ENCODE measurements at regions not wholly inside any gene's neighbourhood (a gene's known extent, or its start where the extent isn't known, plus 50 kb on each side); places are given as distances from the start of the nearest gene placed in this dataset.

GRCh38 chr1:222956601-222957000, 141.8 kb downstream of the DISP1 start:
- POLR2A ChIA-PET, result no interaction called here
- no peaks in the 10 kb centered on the region for H3K36me3 ChIP-seq (ENCODE audit: control insufficient read depth in 2 of 2, insufficient read depth in 1 of 2, low read length in 2 of 2)
- CTCF ChIA-PET, result no interaction called here
- no peak overlapping the region for H3K4me3 ChIP-seq (ENCODE audit: low read depth, low read length)
- TF ChIP-seq ZNF610 (tag by site-specific recombination; IDR thresholded peaks at IDR 0.05; ENCODE audit: borderline replicate concordance), result no peak
- no peak for TF ChIP-seq ZNF664 (tag by site-specific recombination; IDR thresholded peaks at IDR 0.05)
- no peak for TF ChIP-seq KLF16 (tag by site-specific recombination; IDR thresholded peaks at IDR 0.05)
- TF ChIP-seq, protein P1, sequence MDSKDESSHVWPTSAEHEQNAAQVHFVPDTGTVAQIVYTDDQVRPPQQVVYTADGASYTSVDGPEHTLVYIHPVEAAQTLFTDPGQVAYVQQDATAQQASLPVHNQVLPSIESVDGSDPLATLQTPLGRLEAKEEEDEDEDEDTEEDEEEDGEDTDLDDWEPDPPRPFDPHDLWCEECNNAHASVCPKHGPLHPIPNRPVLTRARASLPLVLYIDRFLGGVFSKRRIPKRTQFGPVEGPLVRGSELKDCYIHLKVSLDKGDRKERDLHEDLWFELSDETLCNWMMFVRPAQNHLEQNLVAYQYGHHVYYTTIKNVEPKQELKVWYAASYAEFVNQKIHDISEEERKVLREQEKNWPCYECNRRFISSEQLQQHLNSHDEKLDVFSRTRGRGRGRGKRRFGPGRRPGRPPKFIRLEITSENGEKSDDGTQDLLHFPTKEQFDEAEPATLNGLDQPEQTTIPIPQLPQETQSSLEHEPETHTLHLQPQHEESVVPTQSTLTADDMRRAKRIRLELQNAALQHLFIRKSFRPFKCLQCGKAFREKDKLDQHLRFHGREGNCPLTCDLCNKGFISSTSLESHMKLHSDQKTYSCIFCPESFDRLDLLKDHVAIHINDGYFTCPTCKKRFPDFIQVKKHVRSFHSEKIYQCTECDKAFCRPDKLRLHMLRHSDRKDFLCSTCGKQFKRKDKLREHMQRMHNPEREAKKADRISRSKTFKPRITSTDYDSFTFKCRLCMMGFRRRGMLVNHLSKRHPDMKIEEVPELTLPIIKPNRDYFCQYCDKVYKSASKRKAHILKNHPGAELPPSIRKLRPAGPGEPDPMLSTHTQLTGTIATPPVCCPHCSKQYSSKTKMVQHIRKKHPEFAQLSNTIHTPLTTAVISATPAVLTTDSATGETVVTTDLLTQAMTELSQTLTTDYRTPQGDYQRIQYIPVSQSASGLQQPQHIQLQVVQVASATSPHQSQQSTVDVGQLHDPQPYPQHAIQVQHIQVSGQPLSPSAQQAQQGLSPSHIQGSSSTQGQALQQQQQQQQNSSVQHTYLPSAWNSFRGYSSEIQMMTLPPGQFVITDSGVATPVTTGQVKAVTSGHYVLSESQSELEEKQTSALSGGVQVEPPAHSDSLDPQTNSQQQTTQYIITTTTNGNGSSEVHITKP (tag by site-specific recombination; IDR thresholded peaks at IDR 0.05), result no peak
- TF ChIP-seq, protein P2, sequence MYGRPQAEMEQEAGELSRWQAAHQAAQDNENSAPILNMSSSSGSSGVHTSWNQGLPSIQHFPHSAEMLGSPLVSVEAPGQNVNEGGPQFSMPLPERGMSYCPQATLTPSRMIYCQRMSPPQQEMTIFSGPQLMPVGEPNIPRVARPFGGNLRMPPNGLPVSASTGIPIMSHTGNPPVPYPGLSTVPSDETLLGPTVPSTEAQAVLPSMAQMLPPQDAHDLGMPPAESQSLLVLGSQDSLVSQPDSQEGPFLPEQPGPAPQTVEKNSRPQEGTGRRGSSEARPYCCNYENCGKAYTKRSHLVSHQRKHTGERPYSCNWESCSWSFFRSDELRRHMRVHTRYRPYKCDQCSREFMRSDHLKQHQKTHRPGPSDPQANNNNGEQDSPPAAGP (tag by site-specific recombination; IDR thresholded peaks at IDR 0.05), result no peak
- no peak for TF ChIP-seq ZNF155 (tag by site-specific recombination; IDR thresholded peaks at IDR 0.05)
- TF ChIP-seq ZBTB48 (tag by site-specific recombination; IDR thresholded peaks at IDR 0.05), result no peak
- TF ChIP-seq ZFP3 (tag by site-specific recombination; IDR thresholded peaks at IDR 0.05; ENCODE audit: low read depth), result no peak
- no peak for TF ChIP-seq IKZF3 (tag by site-specific recombination; IDR thresholded peaks at IDR 0.05)
- no peak for TF ChIP-seq ZNF133 (tag by site-specific recombination; IDR thresholded peaks at IDR 0.05)
- TF ChIP-seq ZNF114 (tag by site-specific recombination; IDR thresholded peaks at IDR 0.05), result no peak
- TF ChIP-seq ZBTB21 (tag by site-specific recombination; IDR thresholded peaks at IDR 0.05), result no peak
- no peak for TF ChIP-seq ELK4 (IDR thresholded peaks at IDR 0.05; ENCODE audit: borderline replicate concordance, low read depth, low read length)
- H3K27ac ChIP-seq (ENCODE audit: extremely low read depth, low read depth, low read length), result no peak overlapping the region
- H3K4me1 ChIP-seq (ENCODE audit: control insufficient read depth, insufficient read depth, low read length), result no peaks in the 10 kb centered on the region
- H3K9me3 ChIP-seq (ENCODE audit: control insufficient read depth, insufficient read depth, low read depth, low read length), result no peaks in the 10 kb centered on the region

DNA sequence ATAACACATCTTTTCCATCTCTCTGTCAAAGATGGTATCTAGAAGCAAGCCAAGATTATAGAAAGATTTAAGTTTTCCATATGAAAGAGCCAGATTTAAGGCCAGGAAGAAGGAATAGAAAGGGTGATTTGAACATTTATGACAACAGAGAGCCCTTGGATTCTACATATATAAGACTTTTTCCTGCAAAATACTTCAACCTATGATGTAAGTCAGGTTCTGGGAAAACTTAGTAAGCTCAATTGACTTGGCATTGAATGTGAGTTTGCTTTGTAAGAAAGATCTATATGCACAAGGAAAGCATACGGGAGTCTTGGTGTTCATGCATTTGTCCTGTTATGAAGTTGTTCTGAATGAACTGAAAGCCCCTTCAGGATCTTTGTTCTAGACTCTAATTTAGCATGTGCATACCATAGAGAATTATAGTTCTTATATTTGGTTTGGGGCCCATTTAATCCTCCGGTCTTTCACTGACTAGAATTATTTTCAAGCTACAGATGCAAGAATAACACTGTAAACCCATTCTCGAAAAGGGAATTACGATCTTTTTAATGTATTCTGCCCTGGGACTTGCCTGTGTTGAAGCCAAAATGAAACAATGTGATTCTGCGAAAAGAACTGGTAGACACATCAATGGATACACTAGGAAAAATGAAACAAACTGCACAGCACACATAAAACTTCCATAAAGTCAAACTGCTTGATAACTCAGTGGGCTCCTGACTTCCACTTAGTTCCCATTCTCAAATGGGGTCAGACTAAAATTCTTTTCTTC, 152.8 kb downstream of the DISP1 start:
- no peaks in the 10 kb centered on the region for H3K9me3 ChIP-seq (ENCODE audit: control insufficient read depth, insufficient read depth, low read depth, low read length)
- POLR2A ChIA-PET, result no interaction called here
- no peaks in the 10 kb centered on the region for H3K36me3 ChIP-seq (ENCODE audit: control insufficient read depth in 2 of 2, insufficient read depth in 1 of 2, low read length in 2 of 2)
- H3K4me3 ChIP-seq (ENCODE audit: low read depth, low read length), result no peak overlapping the region
- TF ChIP-seq ZNF184 (tag by site-specific recombination; IDR thresholded peaks at IDR 0.05), result no peak
- no peak for TF ChIP-seq ZBTB20 (tag by site-specific recombination; IDR thresholded peaks at IDR 0.05)
- no peak for TF ChIP-seq KLF1 (tag by site-specific recombination; IDR thresholded peaks at IDR 0.05)
- H3K4me1 ChIP-seq (ENCODE audit: control insufficient read depth, insufficient read depth, low read length), result peaks cover 5% of the 10 kb centered on the region; the same call in 1 of the 2 replicates
- CTCF ChIA-PET, result interaction anchor here (1.1 kb wide), 1 partner anchor 9 kb away, joined by 3 read pairs; no protein-coding TSS in a partner anchor
- H3K27ac ChIP-seq (ENCODE audit: extremely low read depth, low read depth, low read length), result no peak overlapping the region

DNA sequence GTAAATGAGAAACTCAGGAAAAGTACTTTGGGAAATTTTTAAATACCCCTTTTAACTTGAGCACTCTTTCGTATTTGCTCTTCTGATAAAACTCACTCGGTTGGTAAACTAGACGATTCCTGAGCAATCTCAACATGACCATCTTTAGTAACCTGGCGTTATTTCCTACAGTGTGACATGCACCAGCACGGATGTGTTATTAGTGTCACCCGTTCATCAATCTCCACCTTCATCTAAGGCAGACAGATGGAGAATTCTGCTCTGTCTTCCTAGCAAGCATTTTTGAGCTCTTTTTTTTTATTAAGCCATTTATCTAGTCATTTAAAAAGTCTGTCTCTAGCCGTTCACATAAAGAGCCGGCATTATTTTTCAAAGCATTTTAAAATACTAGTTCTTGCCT, 155.2 kb downstream of the DISP1 start:
- Histone ChIP-seq H3K36me3 (ENCODE audit: control insufficient read depth in 2 of 2, insufficient read depth in 1 of 2, low read length in 2 of 2) (no peaks in the 10 kb centered on the region), H3K4me1 (ENCODE audit: control insufficient read depth, insufficient read depth, low read length) (peaks cover 16% of the 10 kb centered on the region; the same call in 1 of the 2 replicates), H3K4me3 (ENCODE audit: low read depth, low read length) (no peak overlapping the region), H3K27ac (ENCODE audit: extremely low read depth, low read depth, low read length) (no peak overlapping the region), H3K9me3 (ENCODE audit: control insufficient read depth, insufficient read depth, low read depth, low read length) (no peaks in the 10 kb centered on the region)
- ChIA-PET CTCF (interaction anchor here (0.7 kb wide), 1 partner anchor 146 kb away, joined by 7 read pairs; no protein-coding TSS in a partner anchor), POLR2A (no interaction called here)
- TF ChIP-seq ZNF521 (tag by site-specific recombination; IDR thresholded peaks at IDR 0.05) (no peak), ZNF184 (tag by site-specific recombination; IDR thresholded peaks at IDR 0.05) (no peak), ZSCAN18 (tag by site-specific recombination; IDR thresholded peaks at IDR 0.05) (no peak)
- TF ChIP-seq, protein P3, sequence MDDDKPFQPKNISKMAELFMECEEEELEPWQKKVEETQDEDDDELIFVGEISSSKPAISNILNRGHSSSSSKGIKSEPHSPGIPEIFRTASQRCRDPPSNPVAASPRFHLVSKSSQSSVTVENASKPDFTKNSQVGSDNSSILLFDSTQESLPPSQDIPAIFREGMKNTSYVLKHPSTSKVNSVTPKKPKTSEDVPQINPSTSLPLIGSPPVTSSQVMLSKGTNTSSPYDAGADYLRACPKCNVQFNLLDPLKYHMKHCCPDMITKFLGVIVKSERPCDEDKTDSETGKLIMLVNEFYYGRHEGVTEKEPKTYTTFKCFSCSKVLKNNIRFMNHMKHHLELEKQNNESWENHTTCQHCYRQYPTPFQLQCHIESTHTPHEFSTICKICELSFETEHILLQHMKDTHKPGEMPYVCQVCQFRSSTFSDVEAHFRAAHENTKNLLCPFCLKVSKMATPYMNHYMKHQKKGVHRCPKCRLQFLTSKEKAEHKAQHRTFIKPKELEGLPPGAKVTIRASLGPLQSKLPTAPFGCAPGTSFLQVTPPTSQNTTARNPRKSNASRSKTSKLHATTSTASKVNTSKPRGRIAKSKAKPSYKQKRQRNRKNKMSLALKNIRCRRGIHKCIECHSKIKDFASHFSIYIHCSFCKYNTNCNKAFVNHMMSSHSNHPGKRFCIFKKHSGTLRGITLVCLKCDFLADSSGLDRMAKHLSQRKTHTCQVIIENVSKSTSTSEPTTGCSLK (tag by site-specific recombination; IDR thresholded peaks at IDR 0.05), result no peak
